Daoy (cell line): ENCODE measurements at regions not wholly inside any gene's neighbourhood (a gene's known extent, or its start where the extent isn't known, plus 50 kb on each side); places are given as distances from the start of the nearest gene placed in this dataset.
"Not testable (repeated sequence)": the region's sequence is repeated elsewhere in the genome, so short reads cannot be mapped to it uniquely, and the experiment has no call there.

Experiments
- DNase-seq: peaks from one replicate; pipeline ENCODE4 v3.0.0-alpha.2; 2015; ENCODE audit warnings: low read depth

DNA sequence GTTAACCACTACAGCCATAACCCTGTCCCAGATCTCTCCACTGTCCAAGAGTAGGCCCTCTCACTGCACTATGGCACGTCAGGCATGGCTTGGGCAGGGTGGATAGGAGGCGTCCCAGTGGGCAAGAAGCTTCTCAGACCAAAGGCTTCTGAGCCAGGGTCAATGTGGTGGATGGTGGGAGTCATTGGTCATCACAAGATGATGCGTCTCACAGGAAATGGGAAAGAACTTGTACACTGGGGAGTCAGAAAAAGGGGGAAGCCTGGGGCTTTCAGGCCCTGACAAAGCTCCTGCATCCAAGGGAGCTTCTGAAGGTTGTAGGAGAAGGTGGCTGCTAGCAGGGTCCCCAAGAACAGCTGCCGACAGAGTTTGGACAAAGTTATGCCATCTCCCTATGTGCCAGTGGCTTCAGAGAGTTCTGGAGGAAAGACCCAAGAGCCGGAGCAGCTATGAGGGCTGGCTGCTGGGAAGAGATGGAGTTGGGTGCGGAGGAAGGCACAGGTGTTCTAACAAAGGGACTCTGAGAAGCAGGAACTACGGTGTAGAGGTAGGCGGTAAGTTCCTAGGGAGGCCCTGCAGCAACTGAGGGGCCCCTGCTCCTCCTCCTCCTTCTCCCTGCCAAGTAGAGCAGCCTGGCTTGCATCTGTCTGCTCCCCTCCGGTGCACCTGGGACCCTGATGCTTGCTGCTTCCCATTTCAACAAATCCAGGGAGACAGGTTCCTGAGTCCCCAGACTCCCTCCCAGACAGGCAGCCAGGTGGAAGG, 81.1 kb downstream of the ARL6IP4 start:
- no peak for DNase-seq

GRCh38 chr12:123059500-123059899, 79.0 kb downstream of the ARL6IP4 start:
- DNase-seq = no peak

- no peak for DNase-seq
Measured at GRCh38 chr12:123058980-123059379, 78.5 kb downstream of the ARL6IP4 start.

DNA sequence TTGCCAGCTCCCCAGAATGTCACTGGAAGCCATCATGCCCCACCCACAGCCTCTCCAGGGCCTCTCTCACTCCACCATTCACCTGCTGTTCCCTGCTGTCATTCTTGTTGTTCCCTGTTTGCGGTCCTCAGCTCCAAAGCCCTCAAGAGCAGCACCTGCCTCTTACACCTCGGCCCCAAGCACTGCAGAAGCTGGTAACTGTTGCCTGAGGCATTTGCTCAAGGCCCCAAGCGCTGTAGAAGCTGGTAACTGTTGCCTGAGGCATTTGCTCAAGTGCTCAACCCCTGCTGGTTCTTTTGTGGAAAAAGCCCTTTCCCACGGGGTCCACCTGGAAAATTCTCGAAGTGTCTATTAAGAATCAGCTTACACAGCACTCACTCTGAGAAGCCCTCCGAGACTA, 78.0 kb downstream of the ARL6IP4 start:
- DNase-seq = no peak

DNA sequence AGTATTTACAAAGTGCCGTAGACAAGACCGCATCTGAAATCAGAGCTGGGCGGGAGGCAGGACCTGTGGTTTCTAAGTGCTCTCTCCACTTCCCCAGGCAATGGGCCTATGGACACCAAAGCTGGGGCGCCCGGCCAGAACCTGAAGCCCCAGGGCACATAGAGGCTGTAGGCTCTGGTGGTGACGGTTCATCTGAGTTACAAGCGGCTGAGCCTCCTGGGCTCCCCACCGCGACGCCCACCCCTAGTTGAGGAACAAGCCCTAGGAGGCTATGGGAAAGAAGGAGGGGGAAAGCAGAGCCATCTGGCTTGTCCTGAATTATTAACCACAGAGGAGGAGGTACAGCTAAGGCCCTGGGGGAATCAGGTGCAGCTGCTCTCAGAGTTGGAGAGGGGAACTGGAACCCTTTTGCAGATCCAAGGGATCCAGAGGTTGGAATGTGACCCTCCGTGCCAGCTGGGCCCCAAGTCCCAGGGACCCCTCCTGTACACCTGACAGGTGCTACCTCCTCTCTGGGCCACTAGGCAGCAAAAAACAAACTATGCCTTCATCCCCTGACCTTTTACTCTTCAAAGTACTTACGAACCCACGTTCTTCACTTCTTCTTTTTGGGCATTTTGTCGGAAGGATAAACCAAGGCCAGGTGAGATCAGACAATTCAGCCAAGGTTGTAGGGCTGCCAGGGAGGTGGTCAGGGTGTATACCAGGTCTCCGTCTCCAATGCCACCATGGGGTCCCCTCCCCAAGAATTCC, 77.2 kb downstream of the ARL6IP4 start:
- peak; percentile 91 for DNase-seq

- DNase-seq = no peak
Measured at GRCh38 chr12:123056709-123057108, 76.2 kb downstream of the ARL6IP4 start.

DNA sequence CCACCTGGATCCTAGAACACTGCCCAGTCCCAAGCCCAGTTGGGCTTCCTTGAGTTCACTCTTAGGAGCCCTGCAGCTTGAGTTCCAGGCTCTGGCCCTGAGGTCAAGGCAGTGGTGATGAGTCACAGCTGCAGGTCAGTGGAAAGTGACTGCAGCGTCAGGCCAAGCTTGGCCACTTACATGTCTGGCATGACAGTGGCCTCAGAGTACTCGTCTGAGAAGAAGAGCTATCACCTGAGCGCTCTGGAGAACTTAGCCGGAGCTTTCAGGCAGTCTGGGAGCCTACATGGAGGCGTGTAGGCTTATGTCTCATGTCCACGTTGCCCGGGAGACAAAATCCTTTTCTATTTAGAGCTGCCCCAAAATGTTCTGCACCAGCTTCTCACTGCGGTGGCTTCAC, 75.6 kb downstream of the ARL6IP4 start:
- no peak for DNase-seq

GRCh38 chr12:123055281-123055766, 74.8 kb downstream of the ARL6IP4 start:
- DNase-seq = no peak

GRCh38 chr12:123054371-123054770, 73.9 kb downstream of the ARL6IP4 start:
- no peak for DNase-seq

DNA sequence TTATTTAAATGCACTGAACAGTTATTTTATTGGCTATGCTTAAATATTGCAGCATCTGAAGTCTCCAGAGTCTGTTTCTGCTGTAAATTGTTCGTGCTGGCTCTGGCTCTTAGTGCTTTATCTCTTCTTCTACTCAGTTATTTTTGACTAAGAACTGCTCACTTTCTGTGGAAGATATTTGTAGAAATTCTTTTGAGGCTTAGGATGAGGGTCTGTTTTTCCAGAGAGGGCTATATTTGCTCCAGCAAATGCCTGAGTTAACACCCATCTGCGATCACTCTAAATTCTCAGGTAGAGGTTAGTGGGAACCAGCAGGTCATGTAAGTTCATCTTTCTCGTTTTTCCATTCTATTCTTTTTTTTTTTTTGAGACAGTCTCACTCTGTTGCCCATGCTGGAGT, 71.1 kb downstream of the ARL6IP4 start:
- no peak for DNase-seq

- no peak for DNase-seq
Measured at GRCh38 chr12:123050913-123051312, 70.4 kb downstream of the ARL6IP4 start.

DNA sequence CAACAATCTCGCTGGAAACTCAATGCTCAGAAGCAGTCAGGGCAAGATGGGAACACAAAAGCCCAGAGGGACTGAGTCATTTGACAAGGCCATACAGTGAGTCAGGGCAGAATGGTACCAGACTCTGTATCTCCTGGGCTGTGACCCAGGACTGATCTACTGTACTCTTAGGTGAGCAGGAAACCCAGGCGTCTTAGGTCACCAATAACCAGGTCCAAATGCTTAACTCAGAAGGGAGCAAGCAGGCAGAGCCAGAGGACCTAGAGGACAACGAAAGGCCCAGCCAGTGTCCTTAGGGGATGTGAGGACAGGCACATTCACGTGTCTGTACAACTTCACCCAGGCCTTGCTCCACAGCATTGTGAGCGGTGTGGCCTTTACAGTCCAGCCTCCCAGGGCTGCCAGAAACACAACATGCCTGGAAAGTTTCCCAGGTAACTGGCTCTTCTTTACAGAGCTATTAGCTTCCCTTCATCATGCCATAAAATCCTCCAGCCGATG, 69.9 kb downstream of the ARL6IP4 start:
- DNase-seq = peak; percentile 54

- no peak for DNase-seq
Measured at GRCh38 chr12:123049398-123050240, 69.1 kb downstream of the ARL6IP4 start.

DNA sequence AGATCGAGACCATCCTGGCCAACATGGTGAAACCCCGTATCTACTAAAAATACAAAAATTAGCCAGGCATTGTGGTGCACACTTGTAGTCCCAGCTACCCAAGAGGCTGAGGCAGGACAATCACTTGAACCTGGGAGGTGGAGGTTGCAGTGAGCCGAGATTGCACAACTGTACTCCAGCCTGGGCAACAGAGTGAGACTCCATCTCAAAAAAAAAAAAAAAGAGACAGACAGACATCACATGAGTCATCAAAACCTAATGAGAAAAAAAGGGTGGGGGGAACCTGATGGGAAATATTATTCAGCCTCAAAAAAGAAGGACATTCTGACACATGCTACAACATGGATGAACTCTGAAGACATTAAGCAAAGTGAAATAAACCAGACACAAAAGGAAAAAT, 67.4 kb downstream of the ARL6IP4 start:
- not testable (repeated sequence) for DNase-seq

GRCh38 chr12:123047289-123047688, 66.8 kb downstream of the ARL6IP4 start:
- no peak for DNase-seq

GRCh38 chr12:123046431-123046830, 66.0 kb downstream of the ARL6IP4 start:
- no peak for DNase-seq

DNA sequence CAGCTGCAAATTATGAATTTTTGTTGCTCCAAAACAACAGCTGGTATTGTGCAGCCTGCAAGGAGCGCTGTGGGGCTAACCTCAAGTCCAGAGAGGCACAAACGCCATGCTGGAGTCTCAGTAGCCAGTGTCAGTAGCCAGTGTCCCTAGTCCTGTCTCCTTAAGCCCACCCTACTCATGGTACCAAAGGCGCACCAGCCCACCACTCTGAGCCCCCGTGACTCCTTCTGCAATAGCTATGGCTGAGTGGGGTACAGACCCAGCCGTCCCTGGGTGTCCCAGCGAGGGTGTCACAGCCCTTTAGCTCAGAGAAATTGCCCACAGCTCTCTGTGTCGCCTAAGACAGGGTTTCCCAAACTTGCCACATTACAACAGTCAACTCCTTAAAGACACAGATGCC, 65.2 kb downstream of the ARL6IP4 start:
- no peak for DNase-seq

DNA sequence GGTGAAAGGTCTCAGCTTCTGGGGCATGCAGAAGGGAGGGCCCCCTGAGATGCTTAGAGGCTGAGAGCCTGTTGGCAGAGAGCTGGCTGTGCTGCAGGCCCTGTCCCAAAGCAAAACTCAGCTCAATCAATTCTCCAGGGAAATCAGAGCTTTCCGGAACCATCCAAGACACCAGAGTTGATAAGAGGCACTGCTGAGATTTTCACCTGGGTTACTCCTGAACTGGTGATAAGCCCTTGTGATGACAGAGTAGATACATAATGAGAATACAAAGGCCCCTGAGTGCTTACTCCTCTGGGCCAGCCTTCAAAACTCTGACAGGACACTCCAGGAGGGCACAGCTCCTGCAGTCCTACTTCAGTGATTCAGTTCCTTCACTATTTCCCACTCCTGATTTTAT, 63.9 kb downstream of the ARL6IP4 start:
- DNase-seq = no peak

DNA sequence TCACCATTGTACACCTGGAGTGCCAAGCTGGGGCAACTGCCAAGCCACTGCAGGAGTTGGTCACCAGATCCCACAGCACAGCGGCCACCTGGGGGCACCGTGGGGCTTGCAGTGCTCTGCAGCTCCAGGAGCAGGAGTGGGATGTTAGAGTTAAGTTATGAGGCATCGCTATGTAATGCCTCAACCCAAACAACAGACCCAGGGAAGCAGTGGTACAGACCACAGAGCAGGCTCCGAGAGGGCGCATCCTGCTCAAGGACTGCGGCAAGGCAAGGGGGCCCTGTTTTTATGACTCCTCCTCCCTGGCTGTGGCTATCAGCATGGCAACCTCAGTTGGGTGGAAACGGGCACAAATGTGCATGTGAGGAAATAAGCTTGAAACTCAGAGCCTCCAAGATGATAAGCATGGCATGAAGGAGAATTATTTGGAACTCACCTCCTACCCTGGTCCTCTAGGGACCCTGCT, 63.1 kb downstream of the ARL6IP4 start:
- DNase-seq = peak; percentile 95

DNA sequence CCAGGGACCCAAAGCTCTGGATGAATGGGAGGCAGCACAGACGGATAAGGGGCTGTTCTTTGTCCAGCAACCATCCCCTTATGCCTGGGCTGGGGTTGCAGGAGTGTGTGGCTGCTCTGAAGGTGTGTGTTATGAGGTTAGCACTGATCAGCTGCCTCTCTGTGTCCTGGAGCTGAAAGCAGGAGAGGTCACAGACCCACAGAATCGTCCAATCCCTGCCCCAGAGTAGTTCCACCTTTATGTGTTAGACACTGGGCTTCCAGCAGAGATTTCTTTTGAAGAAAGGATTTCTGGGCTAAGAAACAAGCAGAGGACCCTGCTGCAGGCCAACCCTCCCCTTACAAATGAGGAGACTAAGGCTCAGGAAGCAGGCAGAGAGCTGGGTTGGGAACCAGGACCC, 62.4 kb downstream of the ARL6IP4 start:
- DNase-seq = no peak

GRCh38 chr12:123041811-123042655, 61.6 kb downstream of the ARL6IP4 start:
- no peak for DNase-seq
